C4-2B (cell line): ENCODE measurements at regions not wholly inside any gene's neighbourhood (a gene's known extent, or its start where the extent isn't known, plus 50 kb on each side); places are given as distances from the start of the nearest gene placed in this dataset.
A peak's percentile ranks its signal among the peaks of the same experiment; 100 is the strongest.

Experiments used
- ZFX ChIP-seq: fragments of 450-650 bp; IDR thresholded peaks from 2 replicates; pipeline ENCODE4 v1.6.1; 2017
- TF ChIP-seq, protein P1 (sequence below): fragments of 450-650 bp; conservative IDR thresholded peaks from 2 replicates; pipeline ENCODE4 v1.5.1; 2017; ENCODE audit warnings: mild to moderate bottlenecking

GRCh38 chrX:69424161-69424560, 80.0 kb upstream of the NALF2 start:
- TF ChIP-seq, protein P1, sequence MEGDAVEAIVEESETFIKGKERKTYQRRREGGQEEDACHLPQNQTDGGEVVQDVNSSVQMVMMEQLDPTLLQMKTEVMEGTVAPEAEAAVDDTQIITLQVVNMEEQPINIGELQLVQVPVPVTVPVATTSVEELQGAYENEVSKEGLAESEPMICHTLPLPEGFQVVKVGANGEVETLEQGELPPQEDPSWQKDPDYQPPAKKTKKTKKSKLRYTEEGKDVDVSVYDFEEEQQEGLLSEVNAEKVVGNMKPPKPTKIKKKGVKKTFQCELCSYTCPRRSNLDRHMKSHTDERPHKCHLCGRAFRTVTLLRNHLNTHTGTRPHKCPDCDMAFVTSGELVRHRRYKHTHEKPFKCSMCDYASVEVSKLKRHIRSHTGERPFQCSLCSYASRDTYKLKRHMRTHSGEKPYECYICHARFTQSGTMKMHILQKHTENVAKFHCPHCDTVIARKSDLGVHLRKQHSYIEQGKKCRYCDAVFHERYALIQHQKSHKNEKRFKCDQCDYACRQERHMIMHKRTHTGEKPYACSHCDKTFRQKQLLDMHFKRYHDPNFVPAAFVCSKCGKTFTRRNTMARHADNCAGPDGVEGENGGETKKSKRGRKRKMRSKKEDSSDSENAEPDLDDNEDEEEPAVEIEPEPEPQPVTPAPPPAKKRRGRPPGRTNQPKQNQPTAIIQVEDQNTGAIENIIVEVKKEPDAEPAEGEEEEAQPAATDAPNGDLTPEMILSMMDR: peak; percentile 67
- no peak for TF ChIP-seq ZFX
